OCI-LY1 (cell line): ENCODE measurements at regions not wholly inside any gene's neighbourhood (a gene's known extent, or its start where the extent isn't known, plus 50 kb on each side); places are given as distances from the start of the nearest gene placed in this dataset.

ENCODE experiments used
- H2AFZ ChIP-seq: fragments of 200-600 bp; sonication (generic), shearing (Covaris generic); 2 replicates; pipeline ENCODE4 v1.6.0; 2014; ENCODE audit warnings: antibody characterized with exemption, mild to moderate bottlenecking, low read length
- H3F3A ChIP-seq: fragments of 200-600 bp; sonication (generic), shearing (Covaris generic); 2 replicates; pipeline ENCODE4 v1.6.0; 2014; ENCODE audit warnings: mild to moderate bottlenecking, antibody characterized with exemption, low read length, moderate library complexity; ENCODE audit not compliant: insufficient read depth
- H3K27ac ChIP-seq: fragments of 200-600 bp; sonication (generic); 2 replicates; pipeline ENCODE4 v1.5.1; 2014; ENCODE audit warnings: low read length, mixed run types, mild to moderate bottlenecking, low read depth; ENCODE audit not compliant: poor library complexity, severe bottlenecking
- H3K27me3 ChIP-seq: fragments of 200-600 bp; sonication (generic); 2 replicates; pipeline ENCODE4 v1.6.0; 2014; ENCODE audit warnings: antibody characterized with exemption, mild to moderate bottlenecking, low read length, moderate library complexity; ENCODE audit not compliant: insufficient read depth
- H3K36me3 ChIP-seq: fragments of 200-600 bp; sonication (generic); 2 replicates; pipeline ENCODE4 v1.6.1; 2014; ENCODE audit warnings: mild to moderate bottlenecking, antibody characterized with exemption, low read length, moderate library complexity, mixed read lengths; ENCODE audit not compliant: insufficient read depth
- H3K4me1 ChIP-seq: fragments of 200-600 bp; sonication (generic); 2 replicates; pipeline ENCODE4 v1.5.1; 2014; ENCODE audit warnings: mild to moderate bottlenecking, low read length, moderate library complexity; ENCODE audit not compliant: insufficient read depth, severe bottlenecking
- H3K4me2 ChIP-seq: fragments of 200-600 bp; sonication (generic), shearing (Covaris generic); 2 replicates; pipeline ENCODE4 v1.6.1; 2014; ENCODE audit warnings: low read length
- H3K4me3 ChIP-seq: fragments of 200-600 bp; sonication (generic); 2 replicates; pipeline ENCODE4 v1.5.1; 2014; ENCODE audit warnings: low read length, low read depth, mild to moderate bottlenecking, mixed read lengths; ENCODE audit not compliant: poor library complexity, severe bottlenecking
- H3K79me2 ChIP-seq: fragments of 200-600 bp; shearing (Covaris generic); 2 replicates; pipeline ENCODE4 v1.6.1; 2016; ENCODE audit warnings: mixed run types, low read length, mixed read lengths; ENCODE audit not compliant: insufficient read depth
- H3K9ac ChIP-seq: fragments of 200-600 bp; sonication (generic), shearing (Covaris generic); 2 replicates; pipeline ENCODE4 v1.6.1; 2014; ENCODE audit warnings: mild to moderate bottlenecking, low read length, mixed read lengths
- H3K9me2 ChIP-seq: fragments of 200-600 bp; sonication (generic), shearing (Covaris generic); 2 replicates; pipeline ENCODE4 v1.6.1; 2014; ENCODE audit warnings: low read depth, mild to moderate bottlenecking, low read length, mixed read lengths
- H3K9me3 ChIP-seq: fragments of 200-600 bp; shearing (Covaris generic); 2 replicates; pipeline ENCODE4 v1.6.1; 2014; ENCODE audit warnings: low read length, mixed read lengths
- H4K20me1 ChIP-seq: fragments of 200-600 bp; sonication (generic), shearing (Covaris generic); 2 replicates; pipeline ENCODE4 v1.6.0; 2016; ENCODE audit warnings: mild to moderate bottlenecking, low read length; ENCODE audit not compliant: insufficient read depth
- EZH2 ChIP-seq: fragments of 200-600 bp; sonication (generic), shearing (Covaris generic); IDR thresholded peaks from 2 replicates; pipeline ENCODE4 v1.8.0; 2017; ENCODE audit warnings: borderline replicate concordance, mixed run types, mild to moderate bottlenecking, antibody characterized with exemption, low read length, moderate library complexity, mixed read lengths
- TF ChIP-seq, protein P1 (sequence below): fragments of 200-600 bp; sonication (generic), shearing (Covaris generic); IDR thresholded peaks from 2 replicates; pipeline ENCODE4 v1.5.1; 2017; ENCODE audit warnings: mild to moderate bottlenecking, antibody characterized with exemption, low read length, moderate library complexity, mixed read lengths

DNA sequence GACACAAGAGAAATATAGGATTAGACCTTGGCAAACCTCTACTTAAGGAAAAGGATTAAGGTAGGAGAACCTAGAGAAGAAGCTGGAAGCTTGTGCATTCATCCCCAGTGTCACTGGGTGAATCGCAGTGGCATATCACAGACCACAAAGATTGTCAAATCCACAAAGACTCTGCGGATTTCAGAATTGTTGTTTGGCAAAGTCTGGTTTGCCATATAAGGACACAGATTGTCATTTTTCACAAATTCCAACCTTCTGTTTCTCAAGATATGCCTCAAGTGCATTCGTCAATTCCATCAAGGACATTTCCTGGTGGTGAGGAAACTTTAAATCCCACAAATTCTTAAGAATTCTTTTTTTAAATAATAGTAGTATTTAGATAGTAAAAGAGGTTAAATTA is 395.1 kb upstream of the PAPPA start:
- Histone ChIP-seq H3K4me1 (no peaks in the 10 kb centered on the region), H3F3A (no peaks in the 10 kb centered on the region), H4K20me1 (no peaks in the 10 kb centered on the region), H3K9ac (no peak overlapping the region), H3K27me3 (no peaks in the 10 kb centered on the region), H3K4me2 (no peak overlapping the region), H3K36me3 (no peaks in the 10 kb centered on the region), H3K27ac (no peak overlapping the region), H3K79me2 (no peaks in the 10 kb centered on the region), H3K9me2 (no peaks in the 10 kb centered on the region), H3K9me3 (no peaks in the 10 kb centered on the region), H2AFZ (no peak overlapping the region), H3K4me3 (no peak overlapping the region)
- TF ChIP-seq EZH2: no peak
- TF ChIP-seq, protein P1, sequence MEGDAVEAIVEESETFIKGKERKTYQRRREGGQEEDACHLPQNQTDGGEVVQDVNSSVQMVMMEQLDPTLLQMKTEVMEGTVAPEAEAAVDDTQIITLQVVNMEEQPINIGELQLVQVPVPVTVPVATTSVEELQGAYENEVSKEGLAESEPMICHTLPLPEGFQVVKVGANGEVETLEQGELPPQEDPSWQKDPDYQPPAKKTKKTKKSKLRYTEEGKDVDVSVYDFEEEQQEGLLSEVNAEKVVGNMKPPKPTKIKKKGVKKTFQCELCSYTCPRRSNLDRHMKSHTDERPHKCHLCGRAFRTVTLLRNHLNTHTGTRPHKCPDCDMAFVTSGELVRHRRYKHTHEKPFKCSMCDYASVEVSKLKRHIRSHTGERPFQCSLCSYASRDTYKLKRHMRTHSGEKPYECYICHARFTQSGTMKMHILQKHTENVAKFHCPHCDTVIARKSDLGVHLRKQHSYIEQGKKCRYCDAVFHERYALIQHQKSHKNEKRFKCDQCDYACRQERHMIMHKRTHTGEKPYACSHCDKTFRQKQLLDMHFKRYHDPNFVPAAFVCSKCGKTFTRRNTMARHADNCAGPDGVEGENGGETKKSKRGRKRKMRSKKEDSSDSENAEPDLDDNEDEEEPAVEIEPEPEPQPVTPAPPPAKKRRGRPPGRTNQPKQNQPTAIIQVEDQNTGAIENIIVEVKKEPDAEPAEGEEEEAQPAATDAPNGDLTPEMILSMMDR: no peak

DNA sequence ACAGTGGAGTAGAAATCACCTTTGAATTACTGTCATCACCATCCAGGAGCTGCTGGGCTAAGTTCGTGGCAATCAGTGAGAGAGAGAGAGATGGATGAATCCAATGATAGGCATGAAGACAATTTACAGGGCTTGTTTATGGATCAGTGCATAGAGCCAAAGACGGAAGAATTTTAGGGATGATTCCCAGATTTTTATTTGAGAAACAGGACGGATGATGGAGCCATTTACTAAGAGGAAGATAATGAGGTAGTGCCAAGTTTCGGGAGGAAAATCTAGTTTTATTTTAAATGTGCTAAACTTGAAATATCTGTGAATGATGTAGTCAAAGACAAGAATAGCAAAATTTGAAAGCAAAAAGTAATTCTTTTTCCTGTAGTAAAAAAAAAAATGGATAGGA is 394.2 kb upstream of the PAPPA start:
- H3K9me2 ChIP-seq: no peaks in the 10 kb centered on the region
- no peak overlapping the region for H3K27ac ChIP-seq
- no peak overlapping the region for H3K4me3 ChIP-seq
- no peaks in the 10 kb centered on the region for H3K79me2 ChIP-seq
- TF ChIP-seq, protein P1: no peak
- no peak for TF ChIP-seq EZH2
- H3K9me3 ChIP-seq: no peaks in the 10 kb centered on the region
- H3K36me3 ChIP-seq: no peaks in the 10 kb centered on the region
- H3K27me3 ChIP-seq: no peaks in the 10 kb centered on the region
- H3K9ac ChIP-seq: no peak overlapping the region
- no peaks in the 10 kb centered on the region for H3K4me1 ChIP-seq
- no peak overlapping the region for H2AFZ ChIP-seq
- no peaks in the 10 kb centered on the region for H3F3A ChIP-seq
- H4K20me1 ChIP-seq: no peaks in the 10 kb centered on the region
- H3K4me2 ChIP-seq: no peak overlapping the region

DNA sequence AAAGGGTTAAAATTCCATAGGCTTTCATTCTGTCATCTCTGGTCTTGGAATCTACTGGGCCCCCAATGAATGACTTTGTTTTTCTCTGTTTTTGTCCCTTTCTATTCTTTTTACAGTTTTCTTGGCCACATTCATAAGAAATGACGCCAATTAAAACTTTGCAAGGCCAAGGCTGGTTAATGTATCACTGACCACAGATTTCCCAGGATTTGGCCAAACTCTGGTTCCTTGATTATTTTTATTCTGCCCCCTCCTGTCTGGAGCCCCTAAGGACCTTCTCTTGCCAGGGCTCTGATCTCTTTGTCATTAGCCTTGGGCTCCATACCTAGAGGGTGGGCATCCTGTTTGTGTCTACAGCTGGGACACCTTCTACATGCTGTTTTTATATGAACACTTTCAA is 388.9 kb upstream of the PAPPA start:
- H3K79me2 ChIP-seq: no peaks in the 10 kb centered on the region
- H3K9me3 ChIP-seq: no peaks in the 10 kb centered on the region
- TF ChIP-seq, protein P1: no peak
- TF ChIP-seq EZH2: no peak
- no peaks in the 10 kb centered on the region for H3F3A ChIP-seq
- no peaks in the 10 kb centered on the region for H3K27me3 ChIP-seq
- H3K9ac ChIP-seq: no peak overlapping the region
- H3K4me1 ChIP-seq: no peaks in the 10 kb centered on the region
- no peaks in the 10 kb centered on the region for H3K36me3 ChIP-seq
- no peak overlapping the region for H3K4me2 ChIP-seq
- H3K9me2 ChIP-seq: no peaks in the 10 kb centered on the region
- no peak overlapping the region for H2AFZ ChIP-seq
- no peak overlapping the region for H3K4me3 ChIP-seq
- no peaks in the 10 kb centered on the region for H4K20me1 ChIP-seq
- H3K27ac ChIP-seq: no peak overlapping the region
